ENCODE measurements at regions not wholly inside any gene's neighbourhood (a gene's known extent, or its start where the extent isn't known, plus 50 kb on each side); places are given as distances from the start of the nearest gene placed in this dataset.

- TF ChIP-seq CTCF (IDR thresholded peaks at IDR 0.05) (no peak), ZFX (IDR thresholded peaks at IDR 0.05; ENCODE audit: borderline replicate concordance) (no peak)
- no peak overlapping the region for H3K27ac ChIP-seq
Measured at GRCh38 chr5:159475026-159475425, 144.7 kb upstream of the IL12B start.

GRCh38 chr5:159478950-159479349 lies 148.7 kb upstream of the IL12B start:
- H3K27ac ChIP-seq = no peak overlapping the region

GRCh38 chr5:159480849-159481248 lies 150.6 kb upstream of the IL12B start:
- H3K27ac ChIP-seq = no peak overlapping the region
- no peak for TF ChIP-seq ZFX (IDR thresholded peaks at IDR 0.05; ENCODE audit: borderline replicate concordance)
- no peak for TF ChIP-seq CTCF (IDR thresholded peaks at IDR 0.05)

More at GRCh38 chr5:159478950-159479349, 148.7 kb upstream of the IL12B start:
- no peak for TF ChIP-seq CTCF (IDR thresholded peaks at IDR 0.05)
- TF ChIP-seq ZFX (IDR thresholded peaks at IDR 0.05; ENCODE audit: borderline replicate concordance) = no peak

GRCh38 chr5:159481751-159482150 lies 151.5 kb upstream of the IL12B start:
- H3K27ac ChIP-seq = no peak overlapping the region
- TF ChIP-seq CTCF (IDR thresholded peaks at IDR 0.05) (no peak), ZFX (IDR thresholded peaks at IDR 0.05; ENCODE audit: borderline replicate concordance) (no peak)

GRCh38 chr5:159486836-159487235 lies 156.5 kb upstream of the IL12B start:
- TF ChIP-seq CTCF (IDR thresholded peaks at IDR 0.05) (no peak), ZFX (IDR thresholded peaks at IDR 0.05; ENCODE audit: borderline replicate concordance) (no peak)
- H3K27ac ChIP-seq = no peak overlapping the region

GRCh38 chr5:159488516-159488915 lies 158.2 kb upstream of the IL12B start:
- no peak overlapping the region for H3K27ac ChIP-seq
- TF ChIP-seq CTCF (IDR thresholded peaks at IDR 0.05) = no peak

GRCh38 chr5:159489779-159490178 lies 159.5 kb upstream of the IL12B start:
- TF ChIP-seq CTCF (IDR thresholded peaks at IDR 0.05) (no peak), ZFX (IDR thresholded peaks at IDR 0.05; ENCODE audit: borderline replicate concordance) (no peak)
- H3K27ac ChIP-seq = no peak overlapping the region
